ENCODE measurements at regions not wholly inside any gene's neighbourhood (a gene's known extent, or its start where the extent isn't known, plus 50 kb on each side); places are given as distances from the start of the nearest gene placed in this dataset.

- no peak for DNase-seq
Measured at GRCh38 chr9:86549401-86549811, 195.2 kb upstream of the TUT7 start.

GRCh38 chr9:86548220-86548619, 194.0 kb upstream of the TUT7 start:
- DNase-seq, result no peak
- TF ChIP-seq POLR2A (IDR thresholded peaks at IDR 0.05; ENCODE audit: low read length) (no peak), GATA1 (IDR thresholded peaks at IDR 0.05; ENCODE audit: low read depth, low read length) (no peak)

More at GRCh38 chr9:86549401-86549811, 195.2 kb upstream of the TUT7 start:
- TF ChIP-seq GATA1 (IDR thresholded peaks at IDR 0.05; ENCODE audit: low read depth, low read length), result no peak
- TF ChIP-seq POLR2A (IDR thresholded peaks at IDR 0.05; ENCODE audit: low read length), result no peak

DNA sequence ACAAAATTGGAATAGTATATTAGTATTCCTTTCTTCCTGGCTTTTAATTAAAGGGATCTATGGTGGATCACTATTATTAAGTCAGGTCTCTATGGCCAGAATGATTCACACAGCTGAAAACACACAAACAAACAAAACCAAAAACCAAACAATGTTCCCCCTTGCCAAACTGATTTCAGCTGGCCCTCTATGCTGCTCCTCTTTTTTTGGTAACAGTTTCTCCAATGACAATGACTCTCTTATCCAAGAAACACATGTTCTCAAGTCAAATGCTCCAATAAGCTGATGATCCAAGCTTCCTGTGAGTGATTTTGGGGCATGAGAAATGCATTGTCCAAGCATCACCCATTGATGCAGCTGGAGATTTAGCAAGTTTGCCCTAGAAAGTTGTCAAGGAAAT, 193.4 kb upstream of the TUT7 start:
- TF ChIP-seq POLR2A (IDR thresholded peaks at IDR 0.05; ENCODE audit: low read length) (no peak), GATA1 (IDR thresholded peaks at IDR 0.05; ENCODE audit: low read depth, low read length) (no peak)
- DNase-seq, result no peak

GRCh38 chr9:86546712-86547111, 192.5 kb upstream of the TUT7 start:
- no peak for TF ChIP-seq POLR2A (IDR thresholded peaks at IDR 0.05; ENCODE audit: low read length)
- no peak for TF ChIP-seq GATA1 (IDR thresholded peaks at IDR 0.05; ENCODE audit: low read depth, low read length)
- DNase-seq, result no peak

DNA sequence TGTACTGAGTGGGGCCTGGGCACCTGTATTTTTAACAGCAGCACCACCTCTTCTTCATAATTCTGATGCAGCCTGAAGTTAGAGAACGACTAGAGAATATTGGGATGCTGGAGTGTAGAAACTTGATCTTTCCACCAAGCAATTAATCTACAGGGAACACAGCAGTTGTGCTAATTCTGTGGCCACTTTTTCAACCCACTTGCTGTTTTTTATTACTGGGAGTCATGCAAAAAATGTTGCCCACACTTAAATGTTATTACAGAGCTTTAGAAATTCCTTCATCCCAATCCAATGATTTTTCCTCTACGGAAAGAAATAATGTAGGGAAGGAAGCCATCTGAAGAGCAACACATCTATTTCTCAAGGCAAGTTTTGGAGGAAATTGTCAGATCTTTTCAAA, 190.9 kb upstream of the TUT7 start:
- TF ChIP-seq POLR2A (IDR thresholded peaks at IDR 0.05; ENCODE audit: low read length), result no peak
- no peak for TF ChIP-seq GATA1 (IDR thresholded peaks at IDR 0.05; ENCODE audit: low read depth, low read length)

GRCh38 chr9:86541014-86541570, 186.9 kb upstream of the TUT7 start:
- no peak for DNase-seq
- TF ChIP-seq GATA1 (IDR thresholded peaks at IDR 0.05; ENCODE audit: low read depth, low read length), result no peak
- TF ChIP-seq POLR2A (IDR thresholded peaks at IDR 0.05; ENCODE audit: low read length), result no peak

More for the DNA sequence above, 190.9 kb upstream of the TUT7 start:
- no peak for DNase-seq

DNA sequence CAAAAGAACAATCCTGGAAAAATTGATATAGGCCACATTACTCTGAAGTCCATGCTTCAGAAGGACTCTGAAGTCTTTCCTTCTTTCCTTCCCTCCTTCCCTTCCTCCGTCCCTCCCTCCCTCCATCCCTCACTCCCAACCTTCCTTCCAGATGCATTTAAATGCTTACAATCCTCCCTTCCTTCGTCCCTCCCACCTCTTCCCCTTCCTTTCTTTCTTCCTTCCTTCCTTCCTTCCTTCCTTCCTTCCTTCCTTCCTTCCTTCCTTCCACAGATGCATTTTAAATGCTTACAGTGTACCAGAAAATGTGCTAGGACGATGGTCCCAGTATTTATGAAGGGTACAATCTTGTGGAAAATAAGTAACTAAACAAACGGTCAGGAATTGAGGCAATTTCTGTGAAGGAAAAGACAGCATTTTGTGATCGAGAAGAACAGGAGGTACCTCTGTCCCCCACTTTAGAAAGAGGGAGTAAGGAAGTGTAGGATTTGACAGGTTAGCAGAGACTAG, 181.3 kb upstream of the TUT7 start:
- no peak for DNase-seq
- TF ChIP-seq POLR2A (IDR thresholded peaks at IDR 0.05; ENCODE audit: low read length) (no peak), GATA1 (IDR thresholded peaks at IDR 0.05; ENCODE audit: low read depth, low read length) (no peak)

GRCh38 chr9:86534572-86535258, 180.5 kb upstream of the TUT7 start:
- TF ChIP-seq POLR2A (IDR thresholded peaks at IDR 0.05; ENCODE audit: low read length) (no peak), GATA1 (IDR thresholded peaks at IDR 0.05; ENCODE audit: low read depth, low read length) (no peak)

GRCh38 chr9:86531971-86532640, 177.9 kb upstream of the TUT7 start:
- no peak for TF ChIP-seq GATA1 (IDR thresholded peaks at IDR 0.05; ENCODE audit: low read depth, low read length)
- no peak for TF ChIP-seq POLR2A (IDR thresholded peaks at IDR 0.05; ENCODE audit: low read length)
- no peak for DNase-seq

More at GRCh38 chr9:86534572-86535258, 180.5 kb upstream of the TUT7 start:
- no peak for DNase-seq

DNA sequence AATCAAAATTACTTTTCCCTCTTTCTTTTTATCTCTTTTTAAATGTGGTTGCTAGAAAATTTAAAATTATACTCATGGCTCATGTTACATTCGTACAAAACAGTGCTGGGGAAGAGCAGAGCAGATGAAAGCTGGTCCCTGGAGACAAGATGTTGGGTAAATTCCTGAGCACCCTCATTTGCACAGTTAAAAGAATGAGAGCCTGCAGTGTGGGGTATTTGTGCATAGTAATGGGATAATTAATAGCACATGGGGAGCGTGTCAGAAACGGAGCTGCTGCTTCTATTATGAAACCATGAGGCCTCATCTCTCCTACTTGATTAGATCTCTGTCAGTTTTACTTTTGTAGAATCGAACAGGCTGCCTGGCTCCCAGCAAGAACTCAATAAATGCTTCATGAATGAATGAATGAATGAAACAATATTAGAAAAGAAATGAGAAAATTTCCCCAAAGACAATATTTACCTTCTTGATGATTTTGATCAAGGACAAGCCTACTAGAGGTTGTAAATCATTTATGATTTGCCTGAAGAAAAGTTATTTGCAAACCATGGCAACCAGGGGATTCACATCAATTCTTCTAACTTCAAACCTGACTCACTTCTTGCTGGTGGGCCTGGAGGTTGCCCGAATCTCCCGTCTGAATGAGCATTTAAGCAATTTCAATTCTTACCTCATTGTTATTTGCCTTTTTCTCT, 177.2 kb upstream of the TUT7 start:
- TF ChIP-seq POLR2A (IDR thresholded peaks at IDR 0.05; ENCODE audit: low read length) (no peak), GATA1 (IDR thresholded peaks at IDR 0.05; ENCODE audit: low read depth, low read length) (no peak)
- DNase-seq, result no peak

DNA sequence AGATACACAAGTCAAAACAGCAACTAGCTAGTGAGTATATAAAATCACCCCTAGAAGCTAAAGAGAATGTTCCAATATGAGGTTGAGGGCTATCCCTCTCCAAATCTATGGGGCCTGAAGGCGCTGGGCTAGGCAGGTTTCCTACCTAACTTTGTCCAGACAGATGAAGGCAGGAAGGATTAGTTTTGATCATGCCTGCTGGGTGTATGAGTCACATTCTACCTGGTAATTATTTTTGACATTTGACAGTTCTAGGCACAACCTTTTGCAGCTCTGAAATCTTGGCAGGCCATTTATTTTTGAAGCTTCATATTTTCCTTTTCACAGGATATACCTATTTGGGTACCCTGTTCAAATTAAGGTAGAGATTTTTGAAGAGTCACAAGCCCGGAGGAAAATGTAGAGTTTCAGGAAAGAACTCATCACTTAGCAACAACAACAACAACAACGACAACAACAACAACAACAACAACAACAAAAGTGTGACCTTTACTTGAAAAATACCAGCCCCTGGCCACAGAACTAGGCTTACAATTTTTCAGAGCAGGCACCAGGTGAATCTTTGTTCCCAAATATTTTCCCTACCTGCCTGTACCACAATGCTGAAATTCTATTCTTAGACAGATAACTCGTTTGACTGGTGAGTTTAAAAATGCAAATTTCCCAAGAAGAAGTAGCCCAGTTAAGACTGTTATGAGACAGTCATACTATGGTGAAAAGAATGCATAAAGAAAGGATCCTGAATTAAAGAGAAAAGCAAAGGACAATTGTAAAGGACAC, 175.5 kb upstream of the TUT7 start:
- DNase-seq, result no peak
- TF ChIP-seq GATA1 (IDR thresholded peaks at IDR 0.05; ENCODE audit: low read depth, low read length) (no peak), POLR2A (IDR thresholded peaks at IDR 0.05; ENCODE audit: low read length) (no peak)

- no peak for DNase-seq
- TF ChIP-seq GATA1 (IDR thresholded peaks at IDR 0.05; ENCODE audit: low read depth, low read length) (no peak), POLR2A (IDR thresholded peaks at IDR 0.05; ENCODE audit: low read length) (no peak)
Measured at GRCh38 chr9:86526021-86526420, 171.8 kb upstream of the TUT7 start.

GRCh38 chr9:86525182-86525581, 171.0 kb upstream of the TUT7 start:
- DNase-seq, result no peak
- TF ChIP-seq GATA1 (IDR thresholded peaks at IDR 0.05; ENCODE audit: low read depth, low read length), result no peak
- no peak for TF ChIP-seq POLR2A (IDR thresholded peaks at IDR 0.05; ENCODE audit: low read length)

Measured in erythroblast (primary cell).